ENCODE measurements at regions not wholly inside any gene's neighbourhood (a gene's known extent, or its start where the extent isn't known, plus 50 kb on each side); places are given as distances from the start of the nearest gene placed in this dataset.

- TF ChIP-seq SUZ12 (IDR thresholded peaks at IDR 0.05; ENCODE audit: extremely low read depth, insufficient read depth, insufficient read length) (no peak), YY1 (IDR thresholded peaks at IDR 0.05; ENCODE audit: insufficient read depth, insufficient read length) (no peak), ZNF274 (IDR thresholded peaks at IDR 0.05; ENCODE audit: low read depth, low read length) (no peak)
Measured at GRCh38 chr17:36816907-36817288, 120.4 kb upstream of the LHX1 start.

Data from NT2/D1 (cell line).